Large intestine (tissue), 3 donors: ENCODE measurements at regions not wholly inside any gene's neighbourhood (a gene's known extent, or its start where the extent isn't known, plus 50 kb on each side); places are given as distances from the start of the nearest gene placed in this dataset.
"Not testable (repeated sequence)": the region's sequence is repeated elsewhere in the genome, so short reads cannot be mapped to it uniquely, and the experiment has no call there.

ENCODE experiments used
- DNase-seq, 2 donors: peaks; one replicate each; pipeline versions ENCODE4 v3.0.0 to v3.0.0-alpha.2; 2013
- H3K27ac ChIP-seq: one replicate; pipeline ENCODE4 v1.5.1; 2013; ENCODE audit warnings: low read length
- H3K27me3 ChIP-seq: 2 replicates; pipeline ENCODE4 v1.6.1; 2013; ENCODE audit warnings: low read length; ENCODE audit not compliant: control insufficient read depth, insufficient read depth
- H3K36me3 ChIP-seq: 2 replicates; pipeline ENCODE4 v1.6.1; 2013; ENCODE audit warnings: low read length; ENCODE audit not compliant: control insufficient read depth, insufficient read depth
- H3K4me1 ChIP-seq: one replicate; pipeline ENCODE4 v1.6.1; 2013; ENCODE audit warnings: low read length; ENCODE audit not compliant: control insufficient read depth, insufficient read depth
- H3K4me3 ChIP-seq: one replicate; pipeline ENCODE4 v1.5.1; 2013; ENCODE audit warnings: low read length
- H3K9me3 ChIP-seq: one replicate; pipeline ENCODE4 v1.6.1; 2013; ENCODE audit warnings: mild to moderate bottlenecking, low read depth, low read length, moderate library complexity; ENCODE audit not compliant: control insufficient read depth
- whole genome bisulfite sequencing: methylation state at CpG from one replicate; pipeline ENCODE4 v1.1.5; 2013; ENCODE audit warnings: low lambda C conversion rate; ENCODE audit not compliant: insufficient coverage; 5-methylcytosine and 5-hydroxymethylcytosine counted together

- Histone ChIP-seq H3K9me3 (peaks cover 2% of the 10 kb centered on the region), H3K27me3 (no peaks in the 10 kb centered on the region), H3K27ac (no peak overlapping the region), H3K4me1 (no peaks in the 10 kb centered on the region), H3K36me3 (no peaks in the 10 kb centered on the region), H3K4me3 (no peak overlapping the region)
- 49% methylated on average over 2 of the region's 3 CpGs for WGBS
- no peak for DNase-seq
Measured at GRCh38 chr4:126916049-126916625, 716.6 kb upstream of the INTU start.

GRCh38 chr4:126916626-126917140 is 716.1 kb upstream of the INTU start:
- DNase-seq = no peak
- 65% methylated on average over 2 of the region's 10 CpGs for whole genome bisulfite sequencing

GRCh38 chr4:126922328-126922938 is 710.3 kb upstream of the INTU start:
- not testable (repeated sequence) for H3K36me3 ChIP-seq

More at GRCh38 chr4:126916626-126917140, 716.1 kb upstream of the INTU start:
- H3K9me3 ChIP-seq = no peaks in the 10 kb centered on the region
- no peaks in the 10 kb centered on the region for H3K27me3 ChIP-seq
- H3K27ac ChIP-seq = no peak overlapping the region
- no peak overlapping the region for H3K4me3 ChIP-seq
- no peaks in the 10 kb centered on the region for H3K36me3 ChIP-seq
- no peaks in the 10 kb centered on the region for H3K4me1 ChIP-seq

GRCh38 chr4:126924237-126924636 is 708.5 kb upstream of the INTU start:
- H3K9me3 ChIP-seq = peaks cover 3% of the 10 kb centered on the region

More at GRCh38 chr4:126922328-126922938, 710.3 kb upstream of the INTU start:
- H3K4me1 ChIP-seq, H3K9me3 ChIP-seq, H3K4me3 ChIP-seq, DNase-seq, H3K27me3 ChIP-seq, H3K27ac ChIP-seq: not testable (repeated sequence)
- WGBS = no CpG with 5 or more reads among the region's 3 CpGs

GRCh38 chr4:126930059-126930458 is 702.7 kb upstream of the INTU start:
- not testable (repeated sequence) for DNase-seq, H3K36me3 ChIP-seq, H3K4me1 ChIP-seq, H3K4me3 ChIP-seq, H3K9me3 ChIP-seq, H3K27me3 ChIP-seq, H3K27ac ChIP-seq
- WGBS = no CpG with 5 or more reads among the region's 4 CpGs

More at GRCh38 chr4:126924237-126924636, 708.5 kb upstream of the INTU start:
- no peaks in the 10 kb centered on the region for H3K4me1 ChIP-seq
- no peak overlapping the region for H3K4me3 ChIP-seq
- no peak overlapping the region for H3K27ac ChIP-seq
- H3K36me3 ChIP-seq = no peaks in the 10 kb centered on the region
- no peaks in the 10 kb centered on the region for H3K27me3 ChIP-seq
- no peak for DNase-seq

- DNase-seq = no peak
- H3K4me3 ChIP-seq = no peak overlapping the region
- 100% methylated on average over 3 of the region's 4 CpGs for WGBS
- H3K4me1 ChIP-seq = no peaks in the 10 kb centered on the region
- H3K9me3 ChIP-seq = no peaks in the 10 kb centered on the region
- H3K27me3 ChIP-seq = no peaks in the 10 kb centered on the region
- no peak overlapping the region for H3K27ac ChIP-seq
- H3K36me3 ChIP-seq = no peaks in the 10 kb centered on the region
Measured at GRCh38 chr4:126935801-126936200, 697.0 kb upstream of the INTU start.

GRCh38 chr4:126937342-126937741 is 695.4 kb upstream of the INTU start:
- Histone ChIP-seq H3K4me3 (no peak overlapping the region), H3K27me3 (no peaks in the 10 kb centered on the region), H3K4me1 (no peaks in the 10 kb centered on the region), H3K9me3 (no peaks in the 10 kb centered on the region), H3K36me3 (no peaks in the 10 kb centered on the region), H3K27ac (no peak overlapping the region)
- no peak for DNase-seq

- Histone ChIP-seq H3K4me1 (no peaks in the 10 kb centered on the region), H3K27me3 (no peaks in the 10 kb centered on the region), H3K9me3 (no peaks in the 10 kb centered on the region), H3K4me3 (no peak overlapping the region), H3K27ac (no peak overlapping the region), H3K36me3 (no peaks in the 10 kb centered on the region)
- WGBS = no CpG with 5 or more reads among the region's 2 CpGs
- no peak for DNase-seq
Measured at GRCh38 chr4:126937846-126938422, 694.8 kb upstream of the INTU start.

GRCh38 chr4:126939401-126939800 is 693.4 kb upstream of the INTU start:
- no peak overlapping the region for H3K27ac ChIP-seq
- no peaks in the 10 kb centered on the region for H3K4me1 ChIP-seq
- H3K4me3 ChIP-seq = no peak overlapping the region
- 50% methylated on average over 2 of the region's 2 CpGs for WGBS
- H3K36me3 ChIP-seq = no peaks in the 10 kb centered on the region
- no peaks in the 10 kb centered on the region for H3K27me3 ChIP-seq
- H3K9me3 ChIP-seq = no peaks in the 10 kb centered on the region
- DNase-seq = no peak

- Histone ChIP-seq H3K27me3 (no peaks in the 10 kb centered on the region), H3K4me3 (no peak overlapping the region), H3K36me3 (no peaks in the 10 kb centered on the region), H3K9me3 (no peaks in the 10 kb centered on the region), H3K27ac (no peak overlapping the region), H3K4me1 (no peaks in the 10 kb centered on the region)
- 50% methylated on average over 1 of the region's 3 CpGs for WGBS
- no peak for DNase-seq
Measured at GRCh38 chr4:126947536-126947935, 685.2 kb upstream of the INTU start.
